NCI-H2081 (cell line): ENCODE measurements at regions not wholly inside any gene's neighbourhood (a gene's known extent, or its start where the extent isn't known, plus 50 kb on each side); places are given as distances from the start of the nearest gene placed in this dataset.
A peak's percentile ranks its signal among the peaks of the same experiment; 100 is the strongest.

Experiments
- DNase-seq, 2 experiments: peaks; one replicate each; lab custom pipeline; 2025; lab: John Stamatoyannopoulos, UW

DNA sequence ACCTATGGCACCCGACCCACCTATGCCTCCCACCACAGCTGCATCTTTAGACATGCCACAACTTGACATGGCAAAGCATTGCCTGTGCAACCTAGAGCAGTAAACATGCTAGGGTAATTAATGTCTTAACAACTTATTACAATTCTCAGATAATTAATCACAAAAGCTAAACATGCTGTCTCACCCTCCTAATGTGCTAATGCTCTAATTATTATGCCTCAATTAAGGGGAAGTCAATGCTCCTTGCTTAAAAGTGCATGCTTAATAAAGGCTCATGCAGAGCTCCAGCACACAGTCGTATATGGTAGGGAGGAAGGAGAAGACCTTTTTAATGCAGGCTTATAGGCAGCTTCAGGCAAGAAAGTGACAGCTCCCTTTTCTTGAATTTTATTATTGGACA is 396.0 kb downstream of the SEC16B start:
- DNase-seq, result no peak

DNA sequence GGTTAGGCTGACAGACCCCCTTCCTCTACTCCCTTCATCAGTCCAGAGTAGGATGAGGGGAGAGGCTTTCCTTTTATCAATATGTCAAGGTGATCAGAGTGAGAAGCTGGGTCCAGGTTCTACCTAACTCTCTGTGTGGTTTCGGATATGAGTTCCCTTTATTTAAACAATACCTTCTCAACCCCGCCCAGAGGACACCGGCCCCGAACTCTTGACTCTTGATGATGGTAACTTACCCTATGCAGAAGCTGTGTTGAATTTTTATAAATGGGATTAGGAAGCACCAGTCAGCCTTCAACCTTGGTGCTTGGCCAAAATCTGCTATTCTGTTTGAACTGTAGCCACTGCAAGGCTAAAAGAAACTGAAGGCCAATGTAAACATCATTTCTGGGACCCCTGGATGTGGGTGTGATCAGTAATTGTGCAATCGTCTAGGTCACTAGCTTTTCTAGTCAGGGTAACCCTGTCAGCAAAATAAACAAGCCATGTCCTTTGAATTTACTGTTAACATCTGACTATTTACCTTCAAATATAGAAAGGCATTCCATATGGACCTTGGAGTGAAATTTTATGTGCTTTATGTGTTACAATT is 398.3 kb downstream of the SEC16B start:
- DNase-seq, result peak in 1 of 2 experiments; percentile 38

DNA sequence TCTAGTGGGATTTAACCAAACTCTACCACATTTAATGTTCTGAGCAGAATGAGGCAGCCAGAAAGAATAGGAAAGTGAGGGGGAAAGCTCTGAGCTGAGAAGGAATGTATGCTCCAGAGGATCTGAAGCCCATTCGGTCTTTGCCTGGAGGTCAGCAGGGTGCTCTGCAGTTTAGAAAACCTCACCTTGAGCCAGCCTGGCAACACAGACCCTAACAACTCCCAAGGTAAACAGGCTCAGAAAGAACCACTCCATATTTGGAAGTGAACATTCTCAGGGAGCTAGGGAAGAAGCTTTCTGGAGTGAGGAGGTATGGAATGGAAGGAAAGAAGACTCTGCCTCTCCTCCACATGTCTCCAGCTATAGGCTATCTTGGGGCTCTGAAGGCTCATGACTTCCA is 398.8 kb downstream of the SEC16B start:
- no peak for DNase-seq

DNA sequence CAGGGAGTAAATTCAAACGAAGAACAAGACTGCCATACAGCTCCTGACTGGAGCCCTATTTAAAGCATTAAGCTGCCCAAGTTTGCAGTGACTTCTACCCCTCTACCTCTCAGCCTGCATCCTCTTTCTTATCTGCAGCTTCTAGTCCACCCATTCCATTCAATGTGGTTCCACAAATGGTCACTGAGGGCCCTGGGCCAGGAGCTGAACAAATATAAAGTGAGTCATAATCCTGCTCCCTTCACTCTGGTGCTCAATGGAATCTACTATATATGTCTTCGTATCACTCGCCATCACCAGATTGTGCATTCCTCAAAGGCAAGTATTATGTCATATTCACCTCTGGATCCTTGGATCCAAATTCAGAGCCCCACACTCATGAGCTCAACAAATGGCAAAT is 398.7 kb downstream of the BRINP2 start:
- no peak for DNase-seq

DNA sequence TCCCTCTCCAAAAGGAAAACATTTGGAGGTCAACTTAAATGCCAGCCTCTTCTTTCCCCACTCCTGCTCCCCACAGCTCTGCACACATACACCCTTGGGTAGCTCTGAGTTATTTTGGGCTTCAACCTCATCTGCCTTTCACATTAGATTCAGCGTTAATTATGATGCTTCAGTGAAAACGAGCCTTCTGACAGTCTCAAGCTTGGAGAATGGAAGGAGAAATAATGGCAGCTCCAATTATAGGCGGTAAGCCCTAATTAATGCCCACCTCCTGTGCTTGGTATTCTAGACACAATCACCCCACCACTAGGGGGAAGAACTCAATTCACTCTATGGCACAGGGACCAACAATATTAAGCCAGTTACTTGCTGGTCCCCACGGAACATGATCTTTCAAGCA is 397.9 kb downstream of the BRINP2 start:
- DNase-seq, result peak in 1 of 2 experiments; percentile 22

DNA sequence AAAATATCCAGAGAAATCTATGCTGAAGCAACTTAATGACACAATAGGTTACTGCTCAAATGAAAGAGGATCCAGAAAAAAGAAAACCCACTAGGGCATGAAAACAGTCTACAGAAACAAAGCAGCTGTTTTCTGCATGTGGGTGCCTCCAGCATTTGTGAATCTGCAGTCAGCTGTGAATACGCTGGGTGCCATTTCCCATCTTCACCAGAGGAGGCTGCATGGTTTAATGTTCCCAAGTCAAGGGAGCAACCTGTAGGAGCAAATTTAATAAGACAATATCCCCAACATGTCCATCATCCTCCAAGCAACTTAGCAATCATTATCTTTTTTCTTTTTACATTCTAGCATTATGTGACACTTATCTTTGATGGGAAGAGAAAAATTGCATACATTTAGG is 396.6 kb downstream of the BRINP2 start:
- DNase-seq, result no peak

DNA sequence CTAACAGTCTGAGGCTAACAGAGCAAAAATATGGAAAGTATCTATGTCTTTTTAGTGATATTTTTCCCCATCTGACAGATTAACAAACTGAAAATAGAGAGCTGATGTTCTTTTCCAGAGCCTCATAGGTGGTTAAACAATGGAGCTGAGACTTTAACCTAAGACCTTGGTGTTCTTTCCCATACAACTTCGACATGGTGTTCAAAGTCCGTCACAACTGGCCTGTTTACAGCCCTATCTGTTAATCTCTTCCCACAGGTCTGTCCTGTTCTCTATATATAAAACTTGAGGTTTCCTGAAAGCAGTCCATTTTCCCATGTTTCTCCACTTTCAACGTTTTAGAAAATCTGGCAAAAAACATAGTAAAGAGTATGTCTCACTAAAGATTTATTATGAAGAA is 395.7 kb downstream of the BRINP2 start:
- no peak for DNase-seq

DNA sequence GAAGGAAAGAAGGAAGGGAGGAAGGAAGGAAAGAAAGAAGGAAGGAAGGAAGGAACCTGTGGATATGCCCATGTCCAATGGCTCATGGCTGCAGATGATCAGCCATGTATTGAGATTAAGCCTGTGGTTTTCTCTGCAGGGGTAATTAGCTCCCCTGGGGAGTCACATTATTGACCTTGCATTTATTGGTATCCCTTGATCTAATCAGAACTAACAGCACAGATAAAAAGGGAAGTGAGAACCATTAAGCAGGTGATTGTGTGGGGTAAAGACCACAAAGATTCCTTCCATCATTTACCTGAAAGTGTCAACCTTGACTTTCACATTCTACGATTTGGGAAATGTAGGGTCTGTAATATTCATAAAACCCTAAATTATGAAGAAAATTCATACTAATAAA is 390.7 kb downstream of the BRINP2 start:
- no peak for DNase-seq

DNA sequence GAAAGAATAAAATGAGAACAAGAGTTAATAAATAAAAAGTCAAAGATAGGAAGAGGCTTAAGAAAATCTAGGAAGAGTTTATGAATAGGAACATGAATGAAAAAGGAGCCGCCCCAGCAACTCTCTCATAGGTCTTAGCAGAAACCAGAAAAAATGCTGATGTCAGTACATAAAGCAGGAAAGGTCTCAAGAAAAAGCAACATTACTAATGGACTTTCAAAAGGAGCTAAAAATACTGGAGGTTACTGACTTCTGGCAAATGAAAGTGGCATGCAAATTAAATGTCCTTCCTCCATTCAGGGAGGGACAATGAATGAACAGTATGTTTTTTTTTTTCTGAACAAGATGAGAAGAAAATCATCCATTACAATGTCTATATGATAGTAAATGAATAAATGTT is 387.6 kb downstream of the BRINP2 start:
- no peak for DNase-seq

DNA sequence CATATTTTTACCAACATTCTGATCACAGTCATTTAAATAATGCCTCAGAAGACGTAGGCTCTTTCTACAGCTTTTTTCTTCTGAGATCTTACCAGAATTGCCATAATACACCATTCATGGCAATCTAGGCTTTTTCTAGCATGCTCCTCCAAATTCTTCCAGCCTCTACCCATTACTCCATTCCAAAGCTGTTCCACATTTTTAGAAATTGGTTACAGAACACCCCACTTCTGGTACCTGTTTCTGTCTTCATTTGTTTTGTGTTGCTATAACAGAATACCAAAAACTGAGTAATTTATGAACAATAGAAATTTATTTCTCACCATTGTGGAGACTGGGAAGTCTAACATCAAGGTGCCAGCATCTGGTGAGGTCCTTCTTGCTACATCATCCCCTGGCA is 385.4 kb downstream of the BRINP2 start:
- DNase-seq, result no peak

DNA sequence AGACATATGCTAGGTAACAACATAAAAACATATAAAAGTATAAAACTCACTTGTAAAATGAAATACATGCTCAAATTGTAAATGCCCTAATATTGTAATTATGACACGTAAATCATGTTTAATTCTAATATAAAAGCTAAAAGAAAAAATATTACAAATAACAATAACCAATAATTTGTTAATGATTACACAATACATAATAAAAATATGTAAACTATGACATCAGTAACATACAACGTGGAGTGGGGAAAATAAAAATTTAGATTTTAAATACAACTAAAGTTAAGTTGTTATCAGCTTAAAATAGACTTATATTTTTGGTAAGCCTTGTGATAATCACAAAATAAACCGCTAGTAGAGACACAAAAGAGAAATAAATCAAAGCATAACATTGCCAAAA is 376.4 kb downstream of the BRINP2 start:
- DNase-seq, result no peak

DNA sequence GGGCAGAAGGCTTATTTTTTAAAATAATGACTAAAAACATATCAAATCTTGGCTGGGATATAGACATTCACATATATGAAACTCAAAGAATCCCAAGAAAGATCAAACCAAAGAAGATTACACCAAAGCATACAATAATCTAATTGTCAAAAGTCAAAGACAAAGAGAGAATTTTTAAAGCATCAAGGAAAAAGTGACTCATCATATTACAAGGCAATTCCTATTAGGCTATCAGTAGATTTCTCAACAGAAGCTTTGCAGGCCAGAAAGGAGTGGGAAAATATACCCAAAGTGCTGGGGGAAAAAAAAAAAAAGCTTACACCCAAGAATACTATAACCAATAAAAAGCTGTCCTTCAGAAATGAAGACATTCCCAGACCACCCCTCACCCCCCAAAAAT is 375.6 kb downstream of the BRINP2 start:
- no peak for DNase-seq

DNA sequence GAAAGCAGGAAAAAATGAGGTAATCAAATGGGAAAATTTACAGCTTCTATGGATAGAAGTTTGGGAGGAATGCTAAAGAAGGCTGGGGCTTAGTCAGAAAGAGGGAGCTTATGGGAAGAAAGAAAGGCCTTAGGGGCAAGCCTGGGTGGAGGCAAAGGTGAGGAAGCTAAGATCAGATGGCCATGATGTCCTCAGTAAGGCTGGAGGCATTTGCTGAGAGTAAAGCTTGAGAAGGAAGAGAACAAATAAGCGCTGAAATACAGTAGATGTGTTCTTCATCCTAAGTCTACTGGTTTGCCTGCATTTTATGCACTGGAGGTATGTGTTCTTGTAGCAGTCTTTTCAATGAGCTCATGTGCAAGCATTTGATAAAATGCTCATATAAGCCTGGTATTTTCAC is 355.4 kb downstream of the BRINP2 start:
- no peak for DNase-seq

DNA sequence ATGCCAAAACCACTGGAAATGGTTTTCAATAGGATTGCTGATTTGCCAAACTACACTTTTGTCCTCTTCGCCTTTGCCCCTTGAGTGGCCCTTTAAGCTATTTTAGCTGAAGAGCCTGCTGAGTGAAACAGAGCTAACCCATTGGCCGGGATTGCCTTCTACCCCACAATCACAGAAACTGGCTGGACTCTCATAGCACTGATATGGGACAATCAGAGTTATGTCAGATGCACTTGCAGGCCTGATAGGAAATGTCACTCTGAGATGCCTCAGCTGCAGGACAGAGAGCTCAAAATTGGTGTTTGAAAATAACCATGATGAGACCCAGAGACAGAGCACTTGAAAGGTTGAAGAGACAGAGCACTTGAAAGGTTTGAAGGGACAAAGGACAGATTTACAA is 354.4 kb downstream of the BRINP2 start:
- DNase-seq, result no peak

DNA sequence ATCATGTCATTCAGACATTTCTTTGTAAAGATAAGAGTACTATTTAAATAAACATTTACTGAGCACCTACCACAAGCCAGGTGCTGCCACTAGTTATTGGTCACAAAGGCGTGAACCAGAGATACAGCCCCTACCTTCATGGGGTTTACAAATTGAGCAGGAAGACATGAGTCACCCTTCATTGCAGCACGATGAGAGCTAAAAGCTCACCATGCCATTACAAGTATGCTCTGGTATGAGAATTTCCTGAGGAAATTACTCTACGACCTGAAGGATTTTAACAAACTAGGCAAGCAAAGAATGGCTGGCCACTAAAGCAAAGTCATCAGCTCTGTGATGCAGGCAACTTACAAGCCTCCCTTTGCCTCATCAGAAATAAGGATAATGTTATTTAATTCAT is 346.8 kb downstream of the BRINP2 start:
- no peak for DNase-seq

DNA sequence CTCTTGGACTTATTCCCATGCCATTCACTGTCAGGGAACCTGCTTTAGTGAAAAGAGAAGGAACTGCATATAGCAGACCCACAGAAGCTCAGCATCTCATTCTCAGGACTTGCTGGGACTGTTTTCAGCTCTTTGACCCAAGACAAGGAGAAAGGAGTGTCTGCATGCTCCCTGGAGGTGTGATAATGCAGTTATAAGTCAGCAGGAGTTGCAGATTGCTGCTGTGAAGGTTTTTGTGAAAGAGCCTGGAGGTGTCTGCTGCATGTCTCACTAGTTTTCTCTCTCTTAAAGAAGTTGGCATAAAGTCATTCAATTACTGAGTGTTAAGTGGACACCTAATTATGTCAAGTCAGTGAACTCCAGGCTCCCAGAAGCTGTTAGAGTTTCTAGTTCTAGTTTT is 343.4 kb downstream of the BRINP2 start:
- no peak for DNase-seq

DNA sequence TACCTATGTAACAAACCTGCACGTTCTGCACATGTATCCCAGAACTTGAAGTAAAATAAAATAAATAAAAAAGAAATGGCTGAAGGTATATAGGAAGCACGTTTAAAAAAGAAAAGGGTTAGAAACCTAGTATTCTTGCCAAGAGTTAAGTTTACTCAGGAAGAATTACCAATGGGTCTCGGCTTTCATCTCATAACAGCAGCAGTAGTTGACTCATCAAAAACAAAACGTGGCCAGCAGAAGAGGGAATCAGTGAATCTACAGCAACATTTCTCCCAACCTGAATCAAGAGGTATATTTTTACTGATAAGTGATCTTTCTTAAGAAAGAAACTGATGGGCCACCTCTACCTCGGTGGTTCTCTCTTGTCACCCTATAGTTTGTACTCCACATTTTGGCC is 340.3 kb downstream of the BRINP2 start:
- DNase-seq, result no peak

DNA sequence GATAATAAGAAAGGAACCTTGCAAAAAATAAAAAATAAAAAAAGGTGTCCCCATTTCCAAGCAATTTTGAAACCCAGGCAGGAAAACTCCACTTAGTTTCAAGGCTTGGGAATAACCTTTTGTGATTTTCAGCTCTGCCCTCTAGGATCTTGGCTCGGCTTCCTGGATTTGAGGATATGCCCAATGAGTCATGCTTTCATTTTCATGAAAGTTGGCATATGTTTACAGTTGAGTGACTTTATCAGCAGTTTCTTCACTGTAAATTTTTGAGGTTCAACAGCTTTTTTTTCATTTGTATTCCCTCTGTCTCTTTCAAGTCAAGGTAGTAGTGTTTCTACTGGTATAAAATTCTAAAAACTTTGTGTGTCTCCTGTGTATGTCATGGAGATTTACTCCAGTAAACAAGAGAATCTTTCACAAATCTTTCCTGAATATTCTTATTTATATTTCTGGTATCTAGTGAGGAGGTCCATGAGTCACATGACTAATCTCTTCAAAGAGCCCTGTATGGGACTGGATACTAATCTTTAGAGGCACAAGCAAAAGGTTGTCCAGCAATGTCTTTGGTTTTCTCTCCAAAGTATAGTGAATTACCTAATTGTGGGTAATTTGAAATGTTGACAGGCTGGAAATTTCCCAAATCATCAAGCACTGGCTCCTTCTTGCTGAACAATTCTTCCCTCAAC is 335.3 kb downstream of the BRINP2 start:
- DNase-seq, result no peak

DNA sequence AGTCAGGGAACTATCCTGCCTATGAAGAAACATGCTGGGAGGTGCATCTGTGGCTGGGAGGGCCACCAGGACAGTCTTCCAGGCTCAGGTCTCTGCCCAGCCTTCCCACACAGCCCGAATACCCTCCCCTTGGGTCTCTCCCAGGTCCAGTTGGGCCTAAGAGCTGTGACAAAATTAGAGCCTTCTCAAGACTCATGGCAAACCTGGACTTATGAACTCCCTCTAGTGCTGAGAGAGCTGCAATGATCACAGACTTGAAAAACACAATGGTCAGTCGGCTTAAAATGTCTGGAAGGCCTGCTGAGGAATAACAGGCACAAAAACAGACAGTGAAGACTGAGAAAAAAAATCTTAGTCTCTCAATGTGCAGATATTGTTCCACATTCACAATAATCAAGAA is 325.1 kb downstream of the BRINP2 start:
- DNase-seq, result no peak

DNA sequence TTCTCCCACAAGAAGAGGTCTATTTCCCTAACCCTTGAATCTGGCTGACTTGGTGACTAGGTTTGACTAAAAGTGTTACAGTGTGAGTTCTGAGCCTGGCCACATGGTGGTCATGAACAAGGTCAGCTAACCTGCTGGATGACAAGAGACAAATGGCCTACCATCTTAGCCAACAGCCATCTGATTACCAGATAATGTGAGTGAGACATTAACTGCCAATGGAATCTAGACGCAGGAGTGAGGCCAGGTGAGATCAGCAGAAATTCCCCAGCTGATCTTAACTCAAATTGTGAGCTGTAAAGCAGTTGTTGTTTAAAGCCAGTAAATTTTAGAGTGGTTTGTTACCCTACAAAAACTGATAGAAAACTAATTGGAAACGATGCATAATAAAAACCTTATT is 320.0 kb downstream of the BRINP2 start:
- no peak for DNase-seq

DNA sequence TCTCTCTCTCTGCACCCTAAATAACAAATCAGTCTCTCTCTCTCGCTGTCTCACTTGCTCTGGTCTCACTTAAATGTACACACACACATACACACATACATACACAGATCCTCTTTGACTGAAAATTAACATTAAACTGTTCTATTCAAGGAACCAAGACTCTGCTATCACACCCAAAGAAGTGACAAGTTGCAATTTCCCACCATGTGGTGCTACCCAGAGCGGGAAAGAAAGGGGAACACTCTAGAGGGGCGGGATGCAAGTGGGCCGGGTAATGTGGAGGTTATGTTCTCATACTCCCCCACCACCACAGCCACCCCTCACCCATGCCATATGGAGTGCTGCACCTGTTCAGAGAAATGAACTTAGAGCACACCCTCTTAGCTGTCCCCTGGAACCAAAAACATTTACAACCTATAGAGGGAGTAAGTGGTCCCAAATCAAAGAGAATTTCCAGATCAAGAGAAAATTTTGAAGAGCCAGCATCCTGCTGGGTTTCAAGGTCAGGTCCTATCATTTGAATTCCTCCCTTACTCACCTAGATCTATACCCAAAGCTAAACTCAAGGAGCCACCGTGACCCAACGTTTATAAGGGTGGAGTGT is 319.4 kb downstream of the BRINP2 start:
- DNase-seq, result no peak

DNA sequence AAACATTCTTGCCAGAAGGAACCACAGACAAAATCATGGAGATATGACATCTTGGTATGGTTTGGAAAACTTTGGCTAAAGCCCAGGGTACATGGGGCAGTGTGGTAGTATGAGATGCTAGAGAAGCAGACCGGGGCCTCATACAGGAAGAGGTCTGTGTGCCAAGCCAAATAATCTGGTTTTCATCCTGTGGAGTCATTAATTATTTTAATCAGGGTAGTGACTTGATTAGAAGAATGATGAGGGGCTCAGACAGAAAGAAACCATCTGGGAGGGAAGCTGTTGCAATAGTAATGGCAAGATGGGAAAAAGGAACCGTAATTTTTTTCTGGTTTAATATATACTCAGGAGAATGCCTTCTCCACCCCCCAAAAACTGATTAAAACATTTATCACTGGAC is 318.0 kb downstream of the BRINP2 start:
- no peak for DNase-seq

DNA sequence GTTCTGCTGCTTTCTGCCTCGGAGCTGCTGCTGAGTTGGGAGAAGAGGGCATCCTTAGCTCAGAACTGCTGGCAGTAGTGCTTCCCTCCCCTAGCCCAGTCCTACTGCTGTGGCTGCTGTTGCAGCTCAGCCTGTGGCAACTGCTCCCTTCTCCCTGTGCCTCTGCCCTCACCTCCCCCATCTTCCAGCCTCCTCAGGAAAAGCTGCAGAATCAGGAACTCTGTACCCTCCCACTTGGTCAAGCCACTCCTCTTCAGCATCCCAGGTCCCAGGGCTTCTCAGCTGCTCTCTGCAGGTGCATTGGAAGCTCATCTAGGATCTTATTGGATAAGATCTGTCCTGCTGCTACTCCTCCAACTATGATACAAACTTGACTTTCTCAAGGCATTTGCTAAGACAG is 316.7 kb downstream of the BRINP2 start:
- DNase-seq, result no peak

DNA sequence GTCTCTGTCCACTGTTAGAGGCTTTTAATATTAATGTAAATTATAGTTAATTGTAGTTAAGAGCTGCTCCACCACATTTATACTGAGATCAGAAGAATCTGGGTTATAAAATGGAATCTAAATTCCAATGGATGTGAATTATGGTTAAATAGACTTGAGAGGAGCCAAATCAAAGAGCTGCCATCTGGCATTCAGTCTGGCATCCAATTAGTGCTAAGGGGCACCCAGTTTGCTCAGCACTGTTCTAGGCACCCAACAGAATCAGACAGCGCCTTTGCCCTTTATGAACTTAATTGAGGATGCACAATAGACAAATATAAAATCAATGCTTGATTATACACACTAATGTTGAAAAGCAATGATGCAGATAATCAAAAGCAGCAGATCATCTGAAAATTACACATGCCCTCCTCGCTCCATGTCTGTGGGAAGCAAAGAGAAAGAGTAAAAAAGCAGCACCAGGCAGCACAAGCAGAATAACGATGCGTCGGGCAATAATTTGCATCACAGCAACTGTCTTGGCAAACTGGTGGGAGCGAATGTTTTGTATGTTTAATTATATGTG is 310.1 kb downstream of the BRINP2 start:
- no peak for DNase-seq
